Activated T-cell treated with anti-CD3 and anti-CD28 coated beads for 4 hours (primary cell): ENCODE measurements at regions not wholly inside any gene's neighbourhood (a gene's known extent, or its start where the extent isn't known, plus 50 kb on each side); places are given as distances from the start of the nearest gene placed in this dataset.
"Not testable (repeated sequence)": the region's sequence is repeated elsewhere in the genome, so short reads cannot be mapped to it uniquely, and the experiment has no call there.

Experiments
- DNase-seq: peaks from one replicate; pipeline ENCODE4 v3.0.0-alpha.2; 2020

GRCh38 chr3:66633402-66634381, 132.9 kb upstream of the LRIG1 start:
- DNase-seq: no peak

GRCh38 chr3:66638717-66639116, 137.9 kb upstream of the LRIG1 start:
- no peak for DNase-seq

- no peak for DNase-seq
Observed at GRCh38 chr3:66639809-66640356, 139.1 kb upstream of the LRIG1 start.

DNA sequence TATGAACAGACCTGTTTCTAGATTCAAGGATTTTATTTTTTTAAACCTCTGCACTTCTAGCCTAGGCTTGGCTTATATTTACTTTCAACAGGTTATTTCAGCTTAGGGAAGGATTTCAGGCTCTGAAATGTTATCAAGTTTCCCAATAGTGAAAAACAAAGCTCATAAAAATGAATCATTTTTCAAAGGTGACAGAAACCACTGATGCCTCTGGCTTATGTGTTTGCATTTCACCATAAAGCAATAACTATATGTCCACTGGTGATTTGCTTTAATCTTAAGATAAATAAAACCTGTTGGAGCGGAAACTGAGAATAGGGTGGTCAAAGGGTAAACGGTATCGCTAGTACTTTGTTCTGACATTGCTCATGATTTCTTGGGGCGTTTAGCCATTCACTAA, 141.2 kb upstream of the LRIG1 start:
- DNase-seq: no peak

- no peak for DNase-seq
Observed at GRCh38 chr3:66642484-66642883, 141.7 kb upstream of the LRIG1 start.

- DNase-seq: no peak
Observed at GRCh38 chr3:66644549-66644948, 143.7 kb upstream of the LRIG1 start.

- DNase-seq: no peak
Observed at GRCh38 chr3:66648975-66649374, 148.2 kb upstream of the LRIG1 start.

DNA sequence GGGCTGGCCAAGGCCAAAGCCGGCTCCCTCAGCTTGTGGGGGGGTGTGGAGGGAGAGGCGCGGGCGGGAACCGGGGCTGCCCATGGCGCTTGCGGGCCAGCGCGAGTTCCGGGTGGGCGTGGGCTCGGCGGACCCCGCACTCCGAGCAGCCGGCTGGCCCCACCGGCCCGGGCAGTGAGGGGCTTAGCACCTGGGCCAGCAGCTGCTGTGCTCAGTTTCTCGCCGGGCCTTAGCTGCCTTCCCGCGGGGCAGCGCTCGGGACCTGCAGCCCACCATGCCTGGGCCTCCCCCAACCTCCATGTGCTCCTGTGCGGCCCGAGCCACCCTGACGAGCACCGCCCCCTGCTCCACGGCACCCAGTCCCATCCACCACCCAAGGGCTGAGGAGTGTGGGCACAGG, 150.7 kb upstream of the LRIG1 start:
- not testable (repeated sequence) for DNase-seq

- DNase-seq: not testable (repeated sequence)
Observed at GRCh38 chr3:66652100-66652499, 151.3 kb upstream of the LRIG1 start.

GRCh38 chr3:66655044-66655443, 154.2 kb upstream of the LRIG1 start:
- DNase-seq: no peak

DNA sequence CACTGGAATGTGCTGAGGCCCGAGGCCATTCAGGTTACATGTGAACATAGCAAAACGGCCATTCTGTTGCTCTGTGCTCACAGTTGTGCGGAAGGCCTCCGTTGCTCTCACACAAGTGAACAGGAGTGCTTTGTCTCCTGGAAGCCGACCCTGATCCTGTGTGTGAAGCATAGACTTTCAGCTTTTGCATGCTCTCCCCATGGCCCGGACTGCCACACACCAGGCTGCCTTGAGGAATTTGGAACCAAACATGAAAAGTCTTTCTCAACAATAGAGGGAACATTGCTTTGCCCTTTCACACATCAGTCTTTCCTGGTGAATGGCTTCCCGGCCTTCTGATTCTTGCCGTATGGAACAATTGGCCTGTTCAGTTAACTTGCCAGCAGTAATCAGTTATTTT, 154.8 kb upstream of the LRIG1 start:
- DNase-seq: no peak

GRCh38 chr3:66656609-66657008, 155.8 kb upstream of the LRIG1 start:
- DNase-seq: no peak

GRCh38 chr3:66659056-66659455, 158.2 kb upstream of the LRIG1 start:
- no peak for DNase-seq

- no peak for DNase-seq
Observed at GRCh38 chr3:66661628-66662027, 160.8 kb upstream of the LRIG1 start.

GRCh38 chr3:66662894-66663293, 162.1 kb upstream of the LRIG1 start:
- no peak for DNase-seq

DNA sequence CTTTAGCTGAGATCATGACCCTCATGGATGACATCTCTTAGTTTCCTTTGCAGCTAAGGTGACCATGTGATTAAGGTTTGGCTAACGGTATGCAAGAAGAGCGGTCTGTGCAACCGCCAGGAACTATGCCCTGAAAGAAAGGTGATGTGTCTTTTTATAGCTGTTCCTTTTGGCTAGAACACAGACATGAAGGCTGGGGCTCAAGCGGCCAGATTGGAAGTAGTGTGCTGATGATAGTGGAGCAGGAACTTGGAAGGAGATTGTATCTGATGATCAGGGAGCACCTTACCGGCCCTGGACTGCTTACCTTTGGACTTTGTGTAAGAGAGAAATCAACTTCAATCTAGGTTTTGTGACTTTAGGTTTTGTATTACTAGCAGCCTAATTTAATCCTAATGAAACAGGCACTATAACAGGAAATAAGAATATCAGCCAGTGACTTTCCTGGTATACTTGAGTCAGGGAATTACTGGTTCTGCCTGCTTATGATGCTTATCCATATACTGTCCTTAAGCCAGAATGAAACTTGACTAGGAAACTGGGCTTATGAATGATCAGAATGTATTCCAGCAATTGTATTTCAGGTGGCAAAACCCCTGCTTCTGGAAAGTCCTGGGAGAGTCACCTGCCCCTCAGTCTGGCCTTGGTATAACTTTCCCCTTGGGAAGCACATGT, 164.3 kb upstream of the LRIG1 start:
- DNase-seq: no peak

DNA sequence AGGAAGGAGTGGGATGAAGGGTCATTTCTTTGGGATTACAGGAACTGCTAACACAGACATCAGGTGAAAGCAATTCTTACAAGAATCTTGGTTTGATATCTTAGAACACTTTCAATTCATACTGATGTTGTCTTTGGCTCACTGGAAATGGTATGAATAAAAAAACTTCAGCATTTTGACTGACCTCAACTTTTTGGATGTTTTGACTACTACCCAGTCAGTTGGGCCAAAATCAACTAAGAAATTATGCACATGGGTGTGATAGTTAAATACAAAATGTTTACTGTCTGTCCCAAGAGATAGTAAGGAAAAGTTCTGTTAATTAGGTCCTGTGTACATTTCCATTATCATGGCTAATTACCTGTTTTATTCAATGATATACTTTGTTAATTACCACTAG, 165.5 kb upstream of the LRIG1 start:
- DNase-seq: no peak

GRCh38 chr3:66667263-66667662, 166.4 kb upstream of the LRIG1 start:
- no peak for DNase-seq

DNA sequence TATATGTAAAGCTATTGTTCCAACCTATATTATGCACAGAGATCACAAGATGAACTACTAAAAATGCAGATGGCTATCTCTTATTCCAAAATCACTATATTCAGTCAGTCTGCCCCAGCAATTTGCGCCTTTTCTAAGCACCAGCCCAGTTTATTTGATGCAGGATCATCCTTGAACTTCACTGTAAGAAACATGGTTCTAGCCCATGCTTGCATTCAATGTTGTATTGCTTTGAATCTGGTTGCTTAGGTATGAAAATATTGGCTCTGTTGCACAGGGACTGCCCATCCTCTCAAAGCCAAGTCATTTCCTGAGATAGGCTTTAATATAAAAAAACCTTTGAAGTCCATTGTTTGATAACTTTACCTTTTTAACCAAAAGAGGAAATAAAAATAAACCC, 170.5 kb upstream of the LRIG1 start:
- no peak for DNase-seq

GRCh38 chr3:66672830-66673229, 172.0 kb upstream of the LRIG1 start:
- no peak for DNase-seq

DNA sequence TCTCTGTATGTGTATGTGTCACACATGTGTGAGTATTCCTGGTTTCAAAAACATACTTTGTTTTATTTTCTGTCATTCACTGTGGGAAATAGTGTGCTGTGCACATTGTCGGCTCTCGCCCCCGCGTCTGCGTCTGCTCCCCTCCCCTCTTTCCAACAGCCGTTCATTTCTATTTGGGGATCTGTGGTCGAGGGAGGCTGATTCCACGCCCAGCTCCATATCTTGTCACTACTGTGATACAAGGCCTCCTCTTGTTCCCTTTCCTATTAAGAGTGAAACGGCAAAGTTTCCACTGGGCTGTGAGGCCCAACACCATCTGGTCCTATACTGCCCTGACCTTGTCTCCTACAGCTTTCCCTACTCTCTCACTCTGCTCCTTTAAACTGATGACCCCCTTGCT, 172.5 kb upstream of the LRIG1 start:
- DNase-seq: no peak

- no peak for DNase-seq
Observed at GRCh38 chr3:66675366-66675765, 174.5 kb upstream of the LRIG1 start.

DNA sequence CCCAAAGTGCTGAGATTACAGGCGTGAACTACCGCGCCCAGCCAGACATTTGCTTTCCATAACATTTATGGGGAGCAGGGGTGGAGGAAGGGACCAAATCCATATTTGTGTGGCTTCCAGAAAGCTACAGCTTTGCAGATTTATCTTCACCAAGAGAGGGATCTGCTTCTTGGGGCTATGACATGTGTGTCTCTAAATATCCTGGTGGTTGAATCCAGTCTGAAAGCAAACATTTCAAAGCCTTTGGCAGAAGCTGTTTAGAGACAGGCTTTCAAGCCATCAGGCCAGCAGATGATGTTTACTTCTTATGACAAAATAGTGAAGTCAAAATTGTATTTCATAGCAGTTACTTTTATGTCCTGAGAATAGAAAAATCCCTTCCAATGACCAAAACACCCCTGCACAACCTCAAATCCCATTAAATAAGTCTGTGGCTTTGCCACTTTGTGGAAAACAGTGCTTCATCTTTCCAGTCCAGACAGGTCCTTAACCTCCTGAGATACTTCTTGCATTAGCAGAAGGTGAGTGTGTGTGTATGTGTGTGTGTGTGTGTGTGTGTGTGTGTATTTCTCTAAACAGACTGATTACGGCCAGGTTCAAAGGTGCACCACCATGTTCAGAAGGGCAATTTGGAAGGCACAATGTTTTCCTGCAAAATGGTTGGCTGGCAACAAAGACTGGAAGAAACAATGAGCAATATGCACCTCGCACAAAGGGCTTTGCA, 191.4 kb upstream of the LRIG1 start:
- DNase-seq: no peak
